HG02870 (cell line): ENCODE measurements at regions not wholly inside any gene's neighbourhood (a gene's known extent, or its start where the extent isn't known, plus 50 kb on each side); places are given as distances from the start of the nearest gene placed in this dataset.

Source experiments
- ATAC-seq: cut with Tn5 transposase; IDR thresholded peaks from one replicate; pipeline ENCODE4 v1.9.1; 2021; ENCODE audit warnings: mild to moderate bottlenecking, moderate library complexity; ENCODE audit not compliant: unreplicated experiment

DNA sequence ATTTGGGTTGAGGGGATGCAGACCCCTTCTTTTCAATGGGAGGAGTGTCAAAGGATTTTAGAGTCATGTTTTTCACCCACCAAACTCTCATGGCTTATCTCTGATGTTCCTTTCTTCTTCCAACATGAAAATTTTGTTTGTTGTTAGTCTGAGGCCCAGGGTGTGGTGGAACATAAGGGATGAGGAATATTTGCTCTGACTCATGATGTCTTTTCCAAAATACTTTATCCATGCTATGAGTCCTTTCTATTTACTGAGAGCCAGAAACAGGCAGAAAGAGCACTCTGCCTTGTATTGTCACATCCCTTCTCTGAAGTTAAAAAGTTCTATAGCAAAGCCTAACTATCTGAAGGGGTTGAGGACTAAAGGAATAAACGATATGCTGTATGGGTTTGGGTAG lies 61.6 kb upstream of the GYPA start:
- no peak for ATAC-seq

DNA sequence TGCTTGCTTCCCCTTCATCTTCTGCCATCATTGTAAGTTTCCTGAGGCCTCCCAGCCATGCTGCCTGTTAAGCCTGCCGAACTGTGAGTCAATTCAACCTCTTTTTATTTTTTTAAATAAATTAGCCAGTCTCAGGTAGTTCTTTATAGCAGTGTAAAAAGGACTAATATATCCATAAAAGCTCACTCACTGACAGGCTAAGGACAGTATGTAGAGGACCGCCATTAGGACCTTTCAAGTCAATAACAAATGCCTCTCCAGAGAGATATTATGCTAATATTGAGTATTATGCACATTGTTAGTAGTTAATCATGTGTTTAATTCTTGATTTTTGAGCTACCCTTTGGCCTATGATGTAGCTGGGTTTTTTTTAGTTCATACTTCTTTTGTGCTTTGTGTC lies 62.6 kb upstream of the GYPA start:
- no peak for ATAC-seq

DNA sequence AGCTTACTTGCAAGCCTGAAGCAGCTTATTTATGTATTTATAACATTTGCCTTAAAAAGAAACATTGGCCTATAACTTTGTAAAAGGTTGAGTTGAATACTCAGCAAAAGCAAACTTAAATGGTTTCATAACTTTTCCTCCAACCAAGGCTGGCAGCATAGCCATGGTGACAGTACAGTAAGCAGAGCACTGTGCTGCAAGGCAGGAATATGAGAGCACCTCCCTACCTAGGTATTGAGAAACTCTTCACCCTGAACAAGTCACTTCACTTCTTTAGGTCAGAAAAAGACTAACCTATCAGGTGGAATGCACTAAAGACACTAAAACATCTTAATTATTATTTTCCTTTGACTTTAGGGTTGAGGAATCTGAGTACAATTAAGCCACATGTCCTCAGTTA lies 63.9 kb upstream of the GYPA start:
- ATAC-seq, result no peak

GRCh38 chr4:144206711-144207110 lies 66.2 kb upstream of the GYPA start:
- ATAC-seq, result no peak

- no peak for ATAC-seq
These were observed 67.6 kb upstream of the GYPA start for GRCh38 chr4:144208074-144208473.

DNA sequence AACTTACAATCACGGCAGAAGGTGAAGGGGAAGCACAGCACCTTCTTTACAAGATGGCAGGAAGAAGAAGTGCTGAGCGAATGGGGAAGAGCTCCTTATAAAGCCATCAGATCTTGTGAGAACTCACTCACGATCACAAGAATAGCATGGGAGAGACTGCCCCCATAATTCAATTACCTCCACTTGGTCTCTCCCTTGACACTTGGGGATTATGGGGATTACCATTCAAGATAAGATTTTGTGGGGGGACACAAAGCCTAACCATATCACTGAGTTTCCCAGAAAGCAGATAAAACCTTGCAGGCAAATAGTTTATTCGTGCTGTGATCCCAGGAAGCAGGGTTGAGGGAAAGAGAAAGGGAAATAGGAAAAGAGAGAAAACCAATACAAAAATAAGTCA lies 69.0 kb upstream of the GYPA start:
- ATAC-seq, result no peak

DNA sequence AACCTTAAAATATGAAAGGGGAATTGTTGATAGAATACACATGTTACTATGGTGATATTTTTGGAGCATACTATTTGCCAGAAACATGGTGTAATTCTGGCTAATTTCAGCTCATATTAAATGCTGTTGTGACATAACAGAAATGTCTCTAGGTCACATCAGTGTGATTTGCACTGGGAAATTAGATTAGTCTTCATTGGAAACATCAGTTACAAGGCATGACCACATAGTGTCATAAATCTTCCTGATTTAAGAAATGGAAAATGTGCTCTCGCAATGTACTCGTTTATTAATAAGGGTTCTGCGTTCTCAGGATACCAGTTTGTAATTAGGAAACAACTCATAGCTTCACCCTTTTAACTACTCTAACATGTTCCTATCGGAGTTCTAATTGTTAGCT lies 72.9 kb upstream of the GYPA start:
- no peak for ATAC-seq

- no peak for ATAC-seq
These were observed 82.6 kb upstream of the GYPA start for GRCh38 chr4:144223149-144223548.

DNA sequence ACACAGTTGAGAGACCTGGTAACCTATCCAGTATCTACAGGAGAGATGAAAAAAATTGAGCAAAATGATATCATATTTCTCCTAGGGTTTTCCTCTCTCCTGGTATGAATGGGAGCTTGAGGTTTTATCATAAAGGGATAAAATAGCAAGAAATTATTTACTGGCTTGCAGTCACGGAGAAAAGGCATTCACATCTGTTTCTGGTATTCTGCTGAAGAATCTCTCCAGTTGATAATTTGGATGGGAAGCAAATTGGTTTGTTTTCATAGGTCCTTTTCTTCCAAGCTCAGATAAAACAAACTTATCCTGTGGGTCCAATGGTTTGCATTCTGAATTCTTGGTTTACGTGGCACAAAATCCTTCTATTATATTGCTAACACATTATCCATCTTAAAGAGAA lies 83.1 kb upstream of the GYPA start:
- no peak for ATAC-seq

- no peak for ATAC-seq
These were observed 118.8 kb upstream of the GYPA start for GRCh38 chr4:144259285-144259684.

DNA sequence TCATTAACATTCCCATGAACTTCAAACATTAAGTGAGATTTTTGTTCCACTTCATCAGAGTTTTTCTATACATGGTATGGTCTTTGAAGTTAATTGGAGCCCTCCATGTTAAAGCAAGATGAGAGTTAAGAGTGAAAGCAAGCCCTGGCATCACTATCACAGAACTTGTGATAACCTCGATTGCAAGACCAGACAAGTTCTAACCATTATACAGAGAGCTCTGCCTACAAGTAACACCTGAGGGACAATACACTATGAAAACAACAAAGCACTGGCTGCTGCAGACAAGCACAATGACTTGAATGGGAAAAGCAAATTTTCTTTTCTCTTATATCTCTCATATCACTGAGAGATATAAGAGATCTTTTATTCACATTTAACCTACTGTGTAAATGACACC lies 126.6 kb upstream of the GYPA start:
- no peak for ATAC-seq

- ATAC-seq, result no peak
These were observed 140.2 kb upstream of the GYPA start for GRCh38 chr4:144280688-144281087.

DNA sequence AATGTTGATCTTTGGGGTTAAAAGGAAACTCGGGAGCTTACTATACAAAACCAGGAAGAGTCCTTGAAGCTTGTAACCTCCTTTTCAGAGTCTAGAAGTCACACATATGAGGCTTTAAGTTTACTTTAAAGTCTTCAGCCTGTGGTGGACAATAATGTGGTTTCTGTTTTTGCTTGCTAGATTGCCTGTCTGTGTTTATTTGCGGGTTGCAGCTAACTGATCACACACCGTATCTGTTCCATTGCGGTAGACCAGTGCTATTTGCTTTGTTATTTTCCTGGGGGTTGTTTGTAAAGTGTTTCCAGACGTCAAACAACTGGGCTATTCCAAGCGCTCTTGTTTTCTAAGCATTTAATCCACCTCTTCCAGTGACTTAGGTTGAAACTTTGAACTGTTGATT lies 143.0 kb upstream of the GYPA start:
- ATAC-seq, result no peak

- ATAC-seq, result no peak
These were observed 143.5 kb upstream of the GYPA start for GRCh38 chr4:144284026-144284425.

DNA sequence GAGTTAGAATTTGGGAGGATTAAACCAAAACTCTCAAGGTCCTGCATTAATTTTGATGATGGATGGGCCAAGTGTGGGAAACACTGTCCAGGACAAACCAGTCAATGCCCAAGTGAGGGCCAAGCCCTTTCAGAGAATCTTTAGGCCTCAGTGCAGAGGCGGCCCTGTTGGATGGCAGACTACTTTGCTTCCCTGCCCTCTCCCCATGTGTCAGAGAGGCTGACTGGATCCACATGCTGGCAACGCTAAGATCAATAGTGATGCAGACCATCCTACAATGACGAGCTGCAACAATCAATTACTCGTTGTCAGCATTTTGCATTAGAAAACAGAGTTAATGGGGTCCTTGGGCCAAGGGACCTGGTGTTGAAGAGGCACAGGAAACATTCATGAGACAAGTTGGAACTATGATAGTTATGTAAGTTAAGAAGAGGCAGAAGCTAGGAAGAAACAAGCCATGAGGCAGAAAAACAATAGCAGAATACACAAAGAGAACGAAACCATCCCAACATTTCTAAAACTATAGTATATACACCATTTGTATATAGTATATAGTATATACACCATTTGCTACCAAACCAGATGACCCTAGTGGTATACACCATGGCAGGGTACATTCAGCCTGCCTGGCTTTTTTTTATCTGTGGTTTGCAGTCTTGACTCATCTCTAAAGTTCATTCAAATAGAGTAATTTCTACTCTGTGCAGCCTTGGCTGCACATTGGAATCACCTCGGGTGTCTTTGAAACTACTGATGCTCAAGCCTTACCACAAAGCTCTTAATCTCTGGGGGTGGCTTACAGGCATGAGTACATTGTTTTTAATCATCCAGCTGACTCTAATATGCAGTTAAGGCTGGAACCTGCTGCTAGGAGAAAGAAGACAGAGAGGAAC lies 147.7 kb upstream of the GYPA start:
- ATAC-seq, result peak; percentile 95

DNA sequence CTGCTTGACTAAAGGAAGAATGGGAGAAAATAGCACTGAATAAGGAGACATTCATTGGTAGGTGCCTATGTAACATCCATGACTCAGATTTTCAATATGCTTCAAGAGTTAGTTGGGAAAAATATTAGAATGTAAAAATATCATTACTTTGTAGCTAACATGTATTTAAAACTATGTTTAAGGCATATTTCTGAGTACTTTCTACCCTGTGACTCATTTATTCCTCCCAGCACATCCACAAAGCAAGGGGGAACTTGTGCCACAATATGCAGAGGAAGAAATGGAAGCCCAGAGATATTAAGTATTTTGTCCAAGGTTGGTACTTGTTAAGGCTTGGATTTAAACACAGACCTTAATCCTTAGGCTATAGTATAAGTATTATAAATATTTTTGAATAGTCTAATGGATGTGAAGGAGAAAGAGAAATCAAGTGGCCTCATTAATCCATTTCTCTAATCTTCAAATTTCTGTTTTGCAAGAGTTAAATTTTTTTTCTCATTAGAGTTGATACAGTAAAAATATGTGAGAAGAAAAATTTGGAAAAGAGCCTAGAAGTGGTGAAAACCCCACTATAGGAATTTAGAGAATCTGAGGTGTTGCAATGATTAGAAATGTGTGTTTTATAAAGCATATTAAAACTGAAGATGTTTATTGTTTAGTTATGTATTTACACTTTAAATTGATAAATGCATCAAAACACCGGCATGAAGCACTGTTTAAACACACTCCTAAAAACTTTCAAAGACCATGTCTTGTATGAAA lies 149.3 kb upstream of the GYPA start:
- ATAC-seq, result no peak

GRCh38 chr4:144291164-144291563 lies 150.6 kb upstream of the GYPA start:
- no peak for ATAC-seq

- ATAC-seq, result no peak
These were observed 153.7 kb upstream of the GYPA start for GRCh38 chr4:144294211-144294610.

DNA sequence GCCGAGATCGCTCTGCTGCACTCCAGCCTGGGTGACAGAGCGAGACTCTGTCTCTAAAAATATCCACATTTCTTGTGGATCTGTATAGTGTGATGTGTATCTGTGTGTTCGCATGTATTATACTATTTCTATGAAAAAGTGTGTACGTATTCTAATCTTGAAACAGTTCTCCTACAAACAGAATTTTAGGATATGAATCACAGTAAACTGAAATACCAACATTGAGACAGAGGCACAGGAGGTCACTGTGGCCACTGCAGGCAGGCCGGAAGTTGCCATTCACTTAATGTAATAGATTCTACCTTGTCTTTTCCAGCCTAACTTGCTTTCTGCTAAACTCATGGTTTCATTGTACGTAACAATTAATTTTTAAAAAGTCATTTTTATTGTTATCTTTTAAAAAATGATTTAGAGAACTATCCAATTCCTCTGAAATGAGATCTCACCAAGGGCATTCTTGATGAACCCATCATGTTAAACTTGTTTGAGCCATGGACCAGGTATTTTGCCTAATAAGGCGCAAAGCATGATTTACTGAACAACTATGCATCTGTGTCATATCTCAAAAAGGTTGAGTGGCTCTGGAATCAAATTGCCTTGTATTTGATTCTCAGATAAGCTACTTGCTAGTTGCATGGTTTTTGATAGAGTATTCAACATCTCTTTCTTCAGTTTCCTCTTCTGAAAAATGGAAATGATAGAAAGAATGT lies 154.9 kb upstream of the GYPA start:
- ATAC-seq, result no peak

DNA sequence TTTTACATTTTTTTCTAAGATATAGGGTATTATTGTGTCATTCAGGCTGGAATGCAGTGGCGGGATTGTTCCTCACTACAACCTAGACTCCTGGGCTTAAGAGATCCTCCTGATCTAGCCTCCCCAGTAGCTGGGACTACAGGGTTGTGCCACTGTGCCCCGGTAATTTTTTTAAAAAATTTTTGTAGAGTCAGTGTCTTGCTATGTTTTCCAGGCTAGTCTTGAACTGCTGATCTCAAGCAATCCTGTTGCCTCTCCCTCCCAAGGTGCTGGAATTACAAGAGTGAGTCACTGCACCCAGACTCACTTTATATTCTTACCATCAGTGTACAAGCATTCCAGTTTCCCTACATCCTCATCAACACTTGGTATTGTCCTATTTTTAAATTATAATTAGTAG lies 156.4 kb upstream of the GYPA start:
- ATAC-seq, result no peak

DNA sequence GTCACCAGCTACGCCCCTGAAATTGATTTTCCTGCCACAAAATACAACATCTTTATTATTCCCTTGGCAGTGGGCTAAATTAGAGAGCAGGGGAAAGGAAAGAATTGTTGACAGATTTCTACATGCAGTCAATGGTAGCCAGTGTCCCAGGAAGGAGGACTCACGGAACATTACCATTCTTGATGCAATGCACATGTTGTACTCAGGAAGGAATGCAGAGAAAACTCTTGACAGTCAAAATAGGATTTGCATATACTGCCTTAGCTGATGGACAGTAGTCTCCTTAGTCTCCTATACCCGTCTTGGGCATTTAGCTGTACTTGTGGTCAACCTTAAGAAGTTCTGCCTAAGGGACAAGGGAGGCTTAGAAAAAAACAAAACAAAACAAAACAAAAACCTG lies 158.0 kb upstream of the GYPA start:
- ATAC-seq, result no peak

DNA sequence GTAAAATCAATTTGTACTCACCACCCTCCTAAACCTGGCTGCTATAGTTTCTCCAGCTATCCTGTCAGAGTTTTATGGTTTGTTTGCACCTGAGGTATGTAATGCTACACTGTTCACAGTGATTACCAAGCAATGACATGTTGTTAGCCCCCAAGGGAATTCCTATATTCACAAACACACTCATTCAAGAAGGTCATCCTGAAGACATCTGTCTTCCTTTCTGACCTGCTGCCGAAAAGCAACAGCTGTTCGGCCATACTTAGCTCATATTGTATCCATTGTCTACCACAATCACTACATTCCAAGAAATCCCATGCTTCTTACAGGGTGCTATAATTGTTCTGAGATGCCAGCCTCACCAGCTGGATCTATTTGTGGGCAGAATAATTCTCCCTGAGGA lies 160.1 kb upstream of the GYPA start:
- no peak for ATAC-seq
